Fibroblast of skin of abdomen (primary cell): ENCODE measurements at regions not wholly inside any gene's neighbourhood (a gene's known extent, or its start where the extent isn't known, plus 50 kb on each side); places are given as distances from the start of the nearest gene placed in this dataset.

Experiments used
- DNase-seq: peaks from one replicate; pipeline ENCODE4 v3.0.0-alpha.2; 2013

GRCh38 chr6:165818200-165818599 is 155.2 kb upstream of the PDE10A start:
- DNase-seq: no peak

GRCh38 chr6:165817771-165818170 is 154.7 kb upstream of the PDE10A start:
- no peak for DNase-seq

GRCh38 chr6:165817148-165817547 is 154.1 kb upstream of the PDE10A start:
- no peak for DNase-seq

GRCh38 chr6:165814679-165815078 is 151.6 kb upstream of the PDE10A start:
- no peak for DNase-seq

GRCh38 chr6:165811512-165811911 is 148.5 kb upstream of the PDE10A start:
- DNase-seq: no peak

- no peak for DNase-seq
Measured at GRCh38 chr6:165808021-165808420, 145.0 kb upstream of the PDE10A start.

- no peak for DNase-seq
Measured at GRCh38 chr6:165807249-165807960, 144.4 kb upstream of the PDE10A start.

- DNase-seq: no peak
Measured at GRCh38 chr6:165806126-165806810, 143.2 kb upstream of the PDE10A start.

GRCh38 chr6:165805636-165806035 is 142.6 kb upstream of the PDE10A start:
- DNase-seq: no peak

GRCh38 chr6:165805067-165805555 is 142.1 kb upstream of the PDE10A start:
- no peak for DNase-seq

GRCh38 chr6:165804331-165805066 is 141.5 kb upstream of the PDE10A start:
- DNase-seq: no peak

- no peak for DNase-seq
Measured at GRCh38 chr6:165800337-165800736, 137.3 kb upstream of the PDE10A start.

- peak; percentile 4 for DNase-seq
Measured at GRCh38 chr6:165799391-165800153, 136.5 kb upstream of the PDE10A start.

GRCh38 chr6:165798991-165799390 is 135.9 kb upstream of the PDE10A start:
- no peak for DNase-seq

GRCh38 chr6:165794179-165794601 is 131.1 kb upstream of the PDE10A start:
- DNase-seq: no peak

- DNase-seq: no peak
Measured at GRCh38 chr6:165793287-165793825, 130.3 kb upstream of the PDE10A start.

- DNase-seq: no peak
Measured at GRCh38 chr6:165791876-165792437, 128.9 kb upstream of the PDE10A start.

GRCh38 chr6:165791306-165791705 is 128.3 kb upstream of the PDE10A start:
- no peak for DNase-seq

GRCh38 chr6:165782812-165783211 is 119.8 kb upstream of the PDE10A start:
- no peak for DNase-seq

GRCh38 chr6:165782134-165782533 is 119.1 kb upstream of the PDE10A start:
- no peak for DNase-seq

GRCh38 chr6:165777680-165778079 is 114.6 kb upstream of the PDE10A start:
- no peak for DNase-seq

- no peak for DNase-seq
Measured at GRCh38 chr6:165776691-165777090, 113.7 kb upstream of the PDE10A start.
